CD4-positive, alpha-beta T cell treated with Interleukin-17A for 1 hour (primary cell): ENCODE measurements at regions not wholly inside any gene's neighbourhood (a gene's known extent, or its start where the extent isn't known, plus 50 kb on each side); places are given as distances from the start of the nearest gene placed in this dataset.
"Not testable (repeated sequence)": the region's sequence is repeated elsewhere in the genome, so short reads cannot be mapped to it uniquely, and the experiment has no call there.

Experiments used
- DNase-seq: peaks from one replicate; pipeline ENCODE4 v3.0.0-alpha.2; 2020

DNA sequence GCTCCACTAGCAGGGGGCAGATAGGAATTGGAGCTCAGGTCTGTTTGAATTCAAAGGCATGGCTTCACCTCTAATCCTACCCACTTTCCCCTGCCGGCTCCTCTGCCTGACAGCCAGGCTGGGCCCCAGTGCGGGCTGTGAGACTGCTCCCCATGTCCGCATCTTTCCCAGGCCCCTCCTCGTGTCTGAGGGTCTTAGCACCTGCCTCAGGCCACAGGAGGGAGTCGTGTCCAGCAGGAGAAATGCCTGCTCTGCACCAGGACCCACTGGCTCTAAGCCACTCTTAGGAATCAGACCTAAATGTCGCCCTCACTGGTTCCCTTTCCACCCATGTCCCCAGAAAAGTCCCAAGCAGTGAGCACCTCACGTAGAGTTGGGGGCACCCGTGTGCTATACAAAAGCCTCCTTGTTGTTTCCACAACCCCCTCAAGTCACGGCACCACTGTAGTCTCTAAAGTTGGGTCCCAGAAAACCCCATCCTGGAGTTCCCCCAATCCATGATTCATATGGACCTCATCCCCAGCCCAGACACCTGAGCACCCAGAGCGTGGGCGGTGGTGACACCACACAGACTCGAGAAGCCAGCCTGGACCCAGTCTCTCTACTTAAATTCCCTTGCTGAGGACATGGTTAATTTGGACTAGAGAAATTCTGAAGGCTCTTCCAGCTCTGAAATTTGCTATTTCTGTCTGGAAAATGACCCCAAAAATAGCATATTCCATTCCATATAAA is 466.4 kb upstream of the ZMIZ1 start:
- DNase-seq: no peak

DNA sequence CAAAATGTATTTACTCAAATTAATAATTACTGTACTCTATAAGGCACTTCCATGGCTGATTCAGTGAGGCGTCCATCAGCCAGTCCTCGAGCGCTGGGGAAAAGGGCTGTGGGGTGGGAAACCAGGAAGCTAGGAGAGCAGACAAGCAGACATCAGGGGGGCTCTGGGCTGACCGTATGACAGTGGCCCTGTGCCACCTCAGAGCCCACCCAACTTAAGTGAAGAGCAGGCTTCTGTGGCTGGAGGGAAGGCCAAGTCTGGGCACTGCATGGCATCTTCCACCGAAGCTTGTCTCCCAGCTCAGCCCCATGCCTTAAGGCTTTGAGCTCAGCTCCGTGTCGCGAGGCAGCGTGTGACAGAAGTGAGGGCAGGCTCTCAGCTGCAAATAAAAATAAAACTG is 464.5 kb upstream of the ZMIZ1 start:
- DNase-seq: no peak

DNA sequence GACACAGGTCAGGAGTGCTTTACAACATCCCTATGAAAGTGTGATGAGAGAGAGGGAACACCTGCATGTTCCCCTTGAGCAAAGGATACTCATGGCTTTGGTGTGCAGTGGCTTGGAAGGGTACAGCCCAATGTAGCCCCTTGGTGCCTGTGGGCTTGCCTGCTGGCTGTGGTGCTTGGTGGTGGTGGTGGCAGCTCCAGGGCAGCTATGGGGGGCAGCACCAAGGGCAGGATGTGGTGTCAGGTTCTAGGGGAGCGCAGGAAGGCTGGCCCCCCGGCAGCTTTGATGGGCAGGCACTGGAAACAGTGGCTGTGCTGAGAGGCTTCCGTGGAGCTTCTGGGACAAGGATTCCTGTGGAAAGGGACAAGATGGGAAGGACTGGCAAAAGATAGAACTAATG is 464.0 kb upstream of the ZMIZ1 start:
- no peak for DNase-seq

DNA sequence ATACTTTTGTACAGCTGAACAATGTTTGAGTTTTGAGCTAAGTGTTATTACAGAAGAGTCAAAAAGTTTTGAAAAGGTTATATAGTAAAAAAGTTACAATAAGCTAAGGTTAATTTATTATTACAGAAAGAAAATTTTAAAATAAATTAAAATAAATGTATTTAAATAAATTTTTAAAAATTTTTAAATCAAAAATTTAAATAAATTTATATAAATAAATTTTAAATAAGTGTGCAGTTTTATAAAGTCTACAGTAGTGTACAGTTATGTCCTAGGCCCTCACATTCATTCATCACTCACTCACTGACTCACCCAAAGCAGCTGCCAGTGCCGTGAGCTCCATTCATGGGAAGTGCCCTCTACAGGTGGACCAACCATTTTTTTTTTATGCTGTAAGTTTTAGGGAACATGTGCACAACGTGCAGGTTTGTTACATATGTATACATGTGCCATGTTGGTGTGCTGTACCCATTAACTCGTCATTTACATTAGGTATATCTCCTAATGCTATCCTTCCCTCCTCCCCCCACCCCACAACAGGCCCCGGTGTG is 462.9 kb upstream of the ZMIZ1 start:
- no peak for DNase-seq

DNA sequence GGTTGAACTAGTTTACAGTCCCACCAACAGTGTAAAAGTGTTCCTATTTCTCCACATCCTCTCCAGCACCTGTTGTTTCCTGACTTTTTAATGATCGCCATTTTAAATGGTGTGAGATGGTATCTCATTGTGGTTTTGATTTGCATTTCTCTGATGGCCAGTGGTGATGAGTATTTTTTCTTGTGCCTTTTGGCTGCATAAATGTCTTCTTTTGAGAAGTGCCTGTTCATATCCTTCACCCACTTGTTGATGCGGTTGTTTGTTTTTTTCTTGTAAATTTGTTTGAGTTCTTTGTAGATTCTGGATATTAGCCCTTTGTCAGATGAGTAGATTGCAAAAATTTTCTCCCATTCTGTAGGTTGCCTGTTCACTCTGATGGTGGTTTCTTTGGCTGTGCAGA is 462.0 kb upstream of the ZMIZ1 start:
- DNase-seq: not testable (repeated sequence)

DNA sequence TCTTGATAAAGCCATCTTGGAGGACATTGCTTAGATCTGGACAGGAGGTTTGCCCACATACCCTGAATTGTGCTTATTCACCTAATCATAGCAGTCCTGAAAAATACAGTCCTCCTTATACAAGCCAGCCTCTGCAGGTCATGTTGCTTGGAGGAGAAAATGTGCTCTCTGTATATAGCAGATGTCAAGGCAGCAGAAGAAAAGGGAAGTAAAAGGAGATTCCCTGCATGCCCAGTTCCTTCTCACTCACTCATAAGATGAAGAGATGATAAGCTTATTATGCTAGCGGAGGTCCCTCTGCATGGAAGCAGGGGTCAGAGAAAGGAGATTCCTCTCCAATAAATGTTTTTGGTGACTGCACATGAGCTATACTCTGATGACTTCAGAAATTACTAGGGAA is 458.8 kb upstream of the ZMIZ1 start:
- no peak for DNase-seq

DNA sequence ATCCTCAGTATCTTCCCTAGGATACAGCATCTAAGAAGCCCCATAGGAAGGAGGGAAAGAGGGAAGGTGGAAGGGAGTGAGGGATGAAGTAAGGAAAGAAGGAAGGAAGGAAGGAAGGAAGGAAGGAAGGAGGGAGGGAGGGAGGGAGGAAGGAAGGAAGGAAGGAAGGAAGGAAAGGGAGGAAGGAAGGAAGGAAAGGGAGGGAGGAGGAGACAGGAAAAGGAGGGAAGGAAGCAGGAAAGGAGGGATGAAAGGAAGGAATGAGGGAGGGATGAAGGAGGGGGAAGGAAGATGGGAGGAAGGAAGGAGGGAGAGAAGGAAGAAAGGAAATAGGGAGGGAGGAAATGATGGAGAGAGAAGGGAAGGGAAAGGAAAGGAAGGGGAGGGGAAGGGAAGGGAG is 455.6 kb upstream of the ZMIZ1 start:
- DNase-seq: no peak

DNA sequence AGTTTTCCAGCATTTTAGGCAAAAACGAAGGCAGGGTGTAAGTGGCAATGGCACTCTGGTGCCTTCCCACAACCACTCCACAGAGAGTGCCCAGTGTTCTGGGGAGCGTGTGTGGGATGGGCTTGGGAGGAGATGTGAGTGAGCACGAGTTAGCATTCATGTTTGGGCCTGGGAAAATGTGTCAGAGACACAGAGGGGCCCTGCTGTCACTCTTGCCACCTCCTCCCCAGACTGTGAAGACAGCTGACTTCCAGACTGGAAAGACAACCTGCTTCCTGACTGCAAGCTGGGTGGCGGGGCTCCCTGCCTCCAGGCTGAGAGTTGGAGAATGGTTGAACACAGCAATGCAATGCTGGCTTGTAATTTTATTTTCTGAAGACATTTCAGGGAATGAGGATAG is 454.5 kb upstream of the ZMIZ1 start:
- DNase-seq: no peak

DNA sequence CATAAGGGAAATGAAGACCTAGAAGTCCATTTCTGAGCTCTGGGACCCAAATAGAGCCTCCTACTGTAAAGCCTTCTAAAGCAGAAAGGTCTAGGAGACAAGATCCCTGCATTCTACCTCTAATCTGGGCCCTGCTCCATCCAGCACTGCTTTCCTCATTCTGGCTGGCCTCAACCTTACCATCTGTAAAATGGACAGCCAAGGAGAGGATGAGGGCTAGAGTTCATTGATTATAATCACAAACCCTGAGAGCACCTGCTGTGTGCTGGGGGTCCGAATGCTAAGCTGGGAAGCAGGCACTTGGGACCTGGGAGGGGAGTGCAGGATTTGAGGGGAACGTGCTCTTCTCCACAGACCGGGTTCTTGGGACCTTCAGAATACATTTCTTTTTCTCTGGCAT is 454.0 kb upstream of the ZMIZ1 start:
- DNase-seq: no peak

DNA sequence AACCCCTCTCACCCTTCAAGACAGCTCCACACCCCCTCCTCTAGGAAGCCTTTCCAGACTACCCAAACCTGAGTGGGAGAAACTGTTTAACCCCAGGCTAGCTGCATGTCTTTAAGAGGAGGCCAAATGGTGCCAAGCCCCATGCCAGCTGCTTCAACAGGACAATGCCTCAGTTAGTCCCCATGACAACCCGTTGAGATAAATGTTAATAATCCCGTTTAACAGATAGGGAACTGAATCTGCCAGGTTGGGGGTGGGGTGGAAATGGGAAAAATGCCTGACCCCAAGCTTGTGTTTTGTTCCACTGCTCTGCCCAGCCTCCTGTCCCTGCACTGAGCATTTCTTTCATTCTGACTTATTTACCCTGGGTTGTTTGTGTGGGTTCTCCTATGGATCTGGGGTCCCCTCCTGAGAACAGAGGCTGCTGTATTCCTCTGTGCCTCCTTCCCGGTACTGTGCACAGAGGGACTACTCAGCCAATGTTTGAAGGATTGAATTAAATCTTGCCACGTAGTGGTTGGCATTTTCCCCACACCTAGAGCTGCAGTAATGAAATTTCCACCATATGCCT is 452.6 kb upstream of the ZMIZ1 start:
- DNase-seq: no peak

DNA sequence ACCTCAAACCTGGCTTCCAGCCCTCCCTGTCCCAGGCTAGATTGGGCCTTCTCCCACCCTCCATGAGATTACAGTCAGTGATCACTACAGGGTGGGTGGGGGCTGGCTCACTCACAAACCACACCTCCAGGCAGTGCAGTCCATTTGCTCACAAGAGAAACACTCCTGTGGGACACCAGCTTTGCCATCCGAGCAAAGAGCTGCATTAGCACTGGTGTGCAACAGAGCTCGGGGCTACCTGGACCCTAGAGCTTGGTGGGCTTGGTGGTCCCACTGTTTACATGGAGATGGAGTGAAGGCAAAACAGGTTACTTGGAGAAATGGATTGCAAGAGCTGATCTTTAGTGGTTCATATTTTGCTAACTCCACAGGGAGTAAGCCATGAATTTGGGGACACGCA is 451.7 kb upstream of the ZMIZ1 start:
- no peak for DNase-seq

DNA sequence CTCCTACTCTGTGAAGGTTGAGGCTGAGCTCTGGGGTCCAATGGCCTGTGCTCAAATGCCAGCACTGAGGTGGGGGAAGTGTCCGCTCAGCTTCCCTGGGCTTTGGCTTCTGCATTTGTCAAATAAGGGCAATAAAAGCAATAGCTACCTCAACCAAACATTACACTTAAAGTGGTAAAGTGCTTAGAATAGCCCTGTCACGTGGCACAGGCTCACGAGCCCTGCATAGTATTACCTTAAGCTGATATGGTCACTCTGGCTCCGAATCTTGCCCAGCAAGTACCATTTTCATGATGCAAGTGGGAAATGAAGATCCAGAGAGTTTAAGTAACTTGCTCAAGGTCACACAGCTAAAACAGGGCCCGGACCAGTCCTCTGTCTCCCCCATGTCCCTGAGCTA is 451.1 kb upstream of the ZMIZ1 start:
- DNase-seq: no peak

DNA sequence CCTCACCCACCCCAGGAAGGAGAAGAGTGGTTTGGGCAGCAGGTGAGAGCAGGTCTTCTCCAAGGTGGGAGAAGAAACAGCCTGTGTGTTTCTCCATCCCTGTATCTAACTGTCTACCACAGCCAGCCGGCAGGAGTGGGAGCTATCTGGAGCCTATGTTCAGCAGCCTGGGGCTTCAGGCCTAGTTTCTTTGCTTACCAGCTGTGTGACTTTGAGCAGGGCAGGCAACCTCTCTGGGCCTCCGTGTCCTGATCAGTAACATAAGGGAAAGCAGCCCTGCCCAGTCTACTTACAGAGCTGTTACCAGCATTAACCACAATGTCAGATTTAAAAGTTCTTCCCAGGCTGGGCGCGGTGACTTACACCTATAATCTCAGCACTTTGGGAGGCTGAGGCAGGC is 450.7 kb upstream of the ZMIZ1 start:
- DNase-seq: no peak

DNA sequence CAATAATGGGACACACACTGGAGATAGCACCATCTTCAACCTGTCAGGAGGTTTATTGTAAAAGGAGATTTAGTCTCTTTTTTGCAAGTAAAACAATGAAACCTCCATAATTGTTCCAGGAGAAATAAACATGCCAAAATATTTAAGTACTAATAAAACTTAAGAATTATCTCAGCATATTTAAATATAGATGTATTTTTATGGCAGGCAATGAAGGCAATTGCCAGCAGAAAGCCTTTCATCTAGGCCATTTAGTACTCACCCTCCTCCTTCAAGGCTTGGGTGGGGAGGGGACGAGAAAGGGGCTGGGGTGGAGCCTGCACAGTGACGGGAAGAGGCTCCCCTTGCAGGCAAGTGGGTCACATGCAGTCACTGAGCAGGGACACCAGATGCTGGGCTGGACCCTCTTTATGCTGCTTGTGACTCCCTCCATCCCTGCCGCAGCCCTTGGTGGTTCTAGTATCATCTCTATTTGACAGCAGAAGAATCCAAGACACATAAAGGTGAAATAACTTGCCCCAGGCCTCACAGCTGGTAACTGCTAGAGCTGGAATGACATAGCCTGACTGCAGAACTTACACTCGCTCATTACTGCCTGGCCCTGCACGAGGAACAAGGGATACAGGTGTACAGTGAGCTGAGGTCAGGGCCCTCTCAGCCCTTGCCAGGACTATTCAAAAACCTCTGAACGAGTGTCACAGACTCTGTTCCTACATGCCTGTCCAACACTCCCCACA is 449.5 kb upstream of the ZMIZ1 start:
- DNase-seq: no peak

DNA sequence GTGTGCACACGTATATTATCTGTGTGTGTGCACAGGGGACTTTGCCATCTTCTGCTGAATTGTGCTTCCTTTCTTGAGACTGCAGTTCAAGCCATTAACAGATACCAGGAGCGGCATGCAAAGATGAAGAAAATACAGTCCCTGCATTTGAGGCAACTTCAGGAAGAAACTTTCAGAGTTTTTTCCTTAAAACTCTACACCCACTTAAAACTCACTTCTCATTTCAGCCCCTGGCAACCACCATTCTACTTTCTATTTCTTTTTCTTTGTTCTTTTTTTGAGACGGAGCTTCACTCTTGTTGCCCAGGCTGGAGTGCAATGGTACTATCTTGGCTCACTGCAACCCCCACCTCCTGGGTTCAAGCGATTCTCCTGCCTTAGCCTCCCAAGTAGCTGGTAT is 448.9 kb upstream of the ZMIZ1 start:
- DNase-seq: no peak

DNA sequence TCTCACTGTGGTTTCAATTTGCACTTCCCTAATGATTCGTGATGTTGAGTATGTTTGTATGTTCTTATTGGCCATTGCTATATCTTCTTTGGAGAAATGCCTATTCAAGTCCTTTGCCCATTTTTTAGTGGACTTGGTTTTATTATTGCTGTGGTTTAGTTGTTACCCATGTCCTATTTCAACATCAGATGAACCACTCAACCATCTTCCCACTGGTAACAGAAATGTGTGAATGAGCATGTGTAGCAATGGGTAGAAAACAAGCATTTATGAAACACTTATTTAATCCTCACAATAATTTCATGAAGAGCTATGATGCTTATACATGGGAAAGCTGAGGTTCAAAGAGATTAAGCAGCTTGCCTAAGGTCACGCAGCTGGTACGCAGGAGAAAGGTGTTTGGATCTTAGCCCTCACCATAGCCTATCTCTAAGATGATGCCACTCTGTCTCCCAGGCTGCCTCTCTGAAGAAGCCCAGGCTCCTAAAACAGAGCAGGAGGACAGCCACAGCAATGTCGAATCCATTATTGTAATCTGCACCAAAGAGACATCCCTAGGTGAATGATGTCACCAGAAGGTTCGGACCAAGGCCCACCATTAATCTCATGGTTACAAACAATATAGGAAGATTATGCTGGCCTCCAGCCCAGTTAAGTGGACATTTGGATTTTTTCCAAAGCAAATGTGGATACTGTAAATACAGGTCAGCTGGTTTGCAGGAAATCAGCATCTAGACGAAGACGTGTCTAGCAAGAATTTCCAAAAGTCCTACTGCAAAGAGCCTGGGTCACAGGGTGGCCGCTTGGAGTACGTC is 447.6 kb upstream of the ZMIZ1 start:
- no peak for DNase-seq

DNA sequence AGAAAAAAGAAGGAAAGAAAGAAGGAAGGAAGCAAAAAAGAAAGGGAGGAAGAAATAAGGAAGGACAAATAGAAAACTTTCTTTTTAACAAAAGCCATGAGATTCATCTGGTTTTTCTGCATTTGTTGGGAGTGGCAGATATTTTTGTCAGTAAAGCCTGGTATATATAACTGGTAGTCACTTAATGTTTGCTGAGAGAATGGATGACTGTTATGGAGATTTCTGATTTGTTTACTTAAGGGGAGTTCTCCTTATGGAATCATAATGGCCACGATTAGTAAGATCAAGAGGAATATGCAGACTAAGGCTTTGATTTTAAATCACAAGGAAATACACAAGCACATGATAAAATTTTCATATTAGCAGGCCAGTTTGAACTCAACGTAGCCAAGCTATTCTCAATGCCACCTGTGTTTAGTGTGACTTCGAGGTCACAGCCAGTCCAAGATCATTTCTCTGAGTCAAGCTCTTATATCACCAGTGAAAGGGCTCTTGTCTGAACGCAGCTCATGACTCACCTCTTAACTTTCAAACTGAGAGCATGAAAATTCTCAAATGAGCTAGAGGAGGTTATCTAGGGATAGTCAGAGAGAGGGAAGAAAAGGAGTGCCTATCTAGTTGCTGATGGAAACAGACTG is 445.1 kb upstream of the ZMIZ1 start:
- DNase-seq: no peak

DNA sequence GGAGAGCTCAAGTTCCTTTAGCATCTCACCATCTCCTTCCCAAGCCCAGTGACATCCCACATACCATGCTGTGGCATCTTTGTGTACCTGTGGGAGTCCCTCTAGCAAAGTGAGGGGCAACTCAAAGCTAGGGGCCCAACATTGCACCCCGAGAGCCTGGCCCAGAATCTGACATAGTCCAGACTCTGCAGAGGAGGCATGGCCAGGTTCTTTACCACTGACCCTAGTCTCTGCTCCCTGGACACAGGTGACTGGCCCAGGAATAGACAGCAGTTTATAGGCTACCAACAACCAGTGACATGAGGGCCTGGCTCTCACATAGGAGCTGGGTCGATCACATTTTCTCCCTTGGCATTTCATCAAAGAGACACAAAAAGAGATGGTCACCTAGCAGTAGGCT is 444.0 kb upstream of the ZMIZ1 start:
- DNase-seq: no peak

DNA sequence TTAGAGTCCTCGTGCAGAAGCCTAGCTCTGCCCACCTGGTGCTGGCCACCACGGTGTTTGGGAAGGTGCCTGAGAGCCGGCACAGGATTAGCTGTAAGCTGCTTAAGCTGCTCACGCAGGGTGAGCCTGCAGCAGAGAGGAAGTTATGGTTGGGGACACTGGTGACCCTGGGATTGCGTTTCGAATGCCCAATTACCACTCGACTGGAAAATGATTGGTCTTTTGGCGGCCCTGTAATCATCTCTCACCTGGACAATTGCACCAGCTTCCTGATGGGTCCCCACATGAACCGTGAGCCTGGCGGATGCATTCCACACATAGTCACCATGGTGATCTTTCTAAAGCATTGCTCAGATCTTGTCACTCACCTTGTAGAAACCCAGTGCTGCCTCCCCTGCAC is 442.3 kb upstream of the ZMIZ1 start:
- DNase-seq: no peak

DNA sequence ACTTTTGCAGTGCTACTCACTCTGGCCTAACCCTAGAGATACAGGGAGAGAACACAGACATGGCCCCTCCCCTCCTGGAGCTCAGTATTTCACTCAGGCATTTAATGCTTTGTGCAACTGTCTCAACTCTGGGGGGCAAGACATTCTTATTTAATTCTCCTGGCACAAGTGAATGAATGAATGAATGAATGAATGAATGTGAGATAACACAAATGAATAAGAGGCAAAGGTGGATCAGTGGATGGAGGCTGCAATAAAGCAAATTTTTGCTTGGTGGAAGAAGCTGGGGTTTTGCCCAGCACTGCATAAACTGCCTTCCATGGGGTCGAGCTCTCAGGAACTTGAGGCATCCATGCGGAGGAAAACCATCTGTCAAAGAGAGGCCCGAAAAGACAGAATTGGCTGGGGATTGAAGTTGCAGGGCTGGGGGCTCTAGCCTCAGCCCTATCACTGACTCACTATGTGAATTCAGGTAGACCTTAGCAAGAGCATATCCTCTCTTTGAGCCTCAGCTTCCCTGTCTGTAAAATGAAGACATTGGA is 441.4 kb upstream of the ZMIZ1 start:
- DNase-seq: no peak

DNA sequence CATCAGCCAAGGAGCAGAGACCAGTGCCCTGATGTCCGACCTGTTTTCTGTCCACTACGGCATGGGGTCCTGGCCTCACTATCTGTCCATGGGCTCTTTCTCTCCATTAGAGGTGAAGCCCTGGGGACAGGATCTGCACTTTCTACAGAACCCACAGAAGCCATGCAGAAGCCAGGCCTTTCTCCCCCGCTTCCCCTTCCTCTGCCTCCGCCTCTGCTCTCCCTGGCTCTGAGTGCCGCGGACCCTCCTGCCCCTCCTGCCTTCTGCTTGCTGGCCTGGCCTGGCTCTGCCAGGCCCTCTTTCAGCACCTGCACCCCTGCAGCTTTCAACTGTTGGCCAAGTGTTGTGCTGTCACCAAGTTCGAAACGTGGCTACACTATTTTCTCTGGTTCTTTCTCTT is 439.8 kb upstream of the ZMIZ1 start:
- DNase-seq: no peak

DNA sequence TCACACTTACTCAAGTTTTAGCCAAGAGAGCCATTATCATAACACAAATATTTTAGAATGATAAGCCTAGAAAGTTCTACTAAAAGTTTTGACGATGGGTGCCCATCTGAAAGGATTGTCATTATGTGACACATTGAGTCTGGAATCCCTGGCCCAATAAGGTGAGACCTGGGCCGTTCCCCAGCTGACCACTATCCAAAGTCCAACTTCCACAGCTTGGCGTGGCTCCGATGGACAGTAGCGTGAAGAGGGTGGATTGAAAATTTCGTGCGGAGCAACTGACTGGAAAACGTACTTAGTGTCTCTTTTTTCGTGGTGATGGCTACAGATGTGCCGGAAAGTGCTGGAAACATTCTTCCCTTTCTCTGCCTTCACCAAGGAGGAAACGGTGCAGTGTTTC is 439.0 kb upstream of the ZMIZ1 start:
- no peak for DNase-seq
